GM12878 (cell line): ENCODE measurements at regions not wholly inside any gene's neighbourhood (a gene's known extent, or its start where the extent isn't known, plus 50 kb on each side); places are given as distances from the start of the nearest gene placed in this dataset.

Experiments
- ATAC-seq: fragments of 200-7000 bp; cut with Tn5 transposase; 3 replicates; pipeline ENCODE4 v1.9.1; 2020; ENCODE audit warnings: mild to moderate bottlenecking, moderate library complexity
- BruUV-seq: library from RNA; stranded (reverse); fragments of 400-500 nt; replicated peaks from 2 replicates; lab custom pipeline; 2021; lab: Mats Ljungman, UMichigan
- CTCF ChIA-PET: fragments of 300-600 bp; sonication (Branson Sonifier 250); formaldehyde crosslinking; extraction: SDS; loops from one replicate; lab custom pipeline; 2021; ENCODE audit warnings: inconsistent platforms; lab: Yijun Ruan, JAX
- POLR2A ChIA-PET: fragments of 350-600 bp; formaldehyde crosslinking; extraction: SDS; loops from one replicate; lab custom pipeline; 2021; ENCODE audit warnings: inconsistent platforms; lab: Charles Lee
- RAD21 ChIA-PET: fragments of 300-600 bp; sonication (Branson Sonifier 250); formaldehyde crosslinking; loops from one replicate; lab custom pipeline; 2023; ENCODE audit warnings: antibody characterized with exemption; ENCODE audit not compliant: unreplicated experiment; lab: Charles Lee
- SMC1A ChIA-PET: fragments of 300-600 bp; sonication (Branson Sonifier 250); formaldehyde crosslinking; loops from one replicate; lab custom pipeline; 2023; ENCODE audit not compliant: unreplicated experiment, uncharacterized antibody; lab: Charles Lee
- DNase-seq: peaks from one replicate; pipeline ENCODE4 v3.0.0-alpha.2; 2011; ENCODE audit warnings: low read depth, low spot score
- FAIRE-seq: peaks from 3 replicates; lab custom pipeline; 2011; peaks lifted over from hg19 to GRCh38; lab: Jason Lieb, UNC
- H2AFZ ChIP-seq: 2 replicates; pipeline ENCODE4 v1.6.0; 2011; ENCODE audit warnings: low read depth, low read length, control low read depth; ENCODE audit not compliant: control insufficient read depth
- H3K27ac ChIP-seq: 2 replicates; pipeline ENCODE4 v1.5.1; 2011; ENCODE audit warnings: control low read depth; ENCODE audit not compliant: control insufficient read depth, insufficient read depth
- H3K27me3 ChIP-seq, 2 experiments: replicated peaks in 1 of 2; 2 replicates each; pipeline versions ENCODE4 v1.6.0 to v1.6.1; 2011; ENCODE audit warnings: low read length in 1 of 2; ENCODE audit not compliant: control insufficient read depth in 2 of 2, insufficient read depth in 2 of 2
- H3K36me3 ChIP-seq, 2 experiments: 2 replicates each; pipeline ENCODE4 v1.5.1; 2011; ENCODE audit warnings: low read length in 1 of 2; ENCODE audit not compliant: control insufficient read depth in 2 of 2, insufficient read depth in 2 of 2
- H3K4me1 ChIP-seq: 2 replicates; pipeline ENCODE4 v1.6.1; 2011; ENCODE audit warnings: mild to moderate bottlenecking, low read length, moderate library complexity, mixed read lengths; ENCODE audit not compliant: control insufficient read depth, insufficient read depth
- H3K4me2 ChIP-seq: 2 replicates; pipeline ENCODE4 v1.6.0; 2011; ENCODE audit warnings: control low read depth; ENCODE audit not compliant: control insufficient read depth, insufficient read depth
- H3K4me3 ChIP-seq: fragments of 200-600 bp; sonication (generic); 2 replicates; pipeline ENCODE4 v1.5.1; 2016
- H3K79me2 ChIP-seq: 2 replicates; pipeline ENCODE4 v1.6.0; 2011; ENCODE audit warnings: low read length; ENCODE audit not compliant: control insufficient read depth, insufficient read depth
- H3K9ac ChIP-seq: 2 replicates; pipeline ENCODE4 v1.8.0; 2011; ENCODE audit warnings: low read length, control low read depth, mixed read lengths; ENCODE audit not compliant: control insufficient read depth, insufficient read depth
- H3K9me3 ChIP-seq: replicated peaks from 3 replicates; pipeline ENCODE4 v1.5.1; 2011; ENCODE audit warnings: mild to moderate bottlenecking, low read length; ENCODE audit not compliant: control insufficient read depth, insufficient read depth
- H4K20me1 ChIP-seq: 2 replicates; pipeline ENCODE4 v1.6.0; 2011; ENCODE audit not compliant: control insufficient read depth, insufficient read depth
- BCL3 ChIP-seq: IDR thresholded peaks from 2 replicates; pipeline ENCODE4 v1.6.1; 2011; ENCODE audit warnings: borderline replicate concordance, low read depth, mild to moderate bottlenecking, moderate library complexity, low read length; ENCODE audit not compliant: insufficient read depth, poor library complexity, severe bottlenecking
- BHLHE40 ChIP-seq, 2 experiments: fragments of 450-650 bp in 1 of 2; IDR thresholded peaks; 2 replicates each; pipeline ENCODE4 v1.6.1; 2011 to 2017; ENCODE audit warnings: low read depth in 2 of 2, borderline replicate concordance in 1 of 2, improper control_type of control experiment in 1 of 2, low read length in 1 of 2, mild to moderate bottlenecking in 1 of 2
- CBX3 ChIP-seq: fragments of 200-600 bp; sonication (generic); IDR thresholded peaks from 2 replicates; pipeline ENCODE4 v1.6.1; 2016; ENCODE audit warnings: low read depth, borderline replicate concordance
- E2F8 ChIP-seq: fragments of 450-650 bp; IDR thresholded peaks from 2 replicates; pipeline ENCODE4 v1.6.1; 2018; ENCODE audit warnings: mild to moderate bottlenecking, low read depth, moderate library complexity; ENCODE audit not compliant: partially characterized antibody
- FOS ChIP-seq: IDR thresholded peaks from 3 replicates; pipeline ENCODE4 v1.6.1; 2011; ENCODE audit warnings: borderline replicate concordance; ENCODE audit not compliant: insufficient read length; ENCODE audit errors: extremely low read depth
- HDAC6 ChIP-seq: fragments of 200-600 bp; sonication (generic); IDR thresholded peaks from one replicate; pipeline ENCODE4 v1.8.0; 2017; ENCODE audit warnings: antibody characterized with exemption; ENCODE audit not compliant: unreplicated experiment
- IRF4 ChIP-seq: IDR thresholded peaks from 2 replicates; pipeline ENCODE4 v1.6.1; 2011; ENCODE audit warnings: low read depth, low read length
- KAT2A ChIP-seq: conservative IDR thresholded peaks from 2 replicates; pipeline ENCODE4 v1.6.1; 2011; ENCODE audit warnings: low read depth, low read length; ENCODE audit not compliant: control insufficient read depth
- MEF2B ChIP-seq: fragments of 450-650 bp; IDR thresholded peaks from 2 replicates; pipeline ENCODE4 v1.6.1; 2018; ENCODE audit warnings: mild to moderate bottlenecking, moderate library complexity; ENCODE audit not compliant: partially characterized antibody, poor library complexity, severe bottlenecking
- NKRF ChIP-seq: fragments of 450-650 bp; conservative IDR thresholded peaks from 2 replicates; pipeline ENCODE4 v1.6.1; 2017; ENCODE audit warnings: mild to moderate bottlenecking, moderate library complexity
- SP1 ChIP-seq: IDR thresholded peaks from one replicate; pipeline ENCODE4 v1.6.1; 2011; ENCODE audit warnings: low read depth, low read length
- ZBED1 ChIP-seq: IDR thresholded peaks from 2 replicates; pipeline ENCODE4 v1.6.1; 2016; ENCODE audit warnings: borderline replicate concordance
- ZNF207 ChIP-seq: fragments of 450-650 bp; IDR thresholded peaks from 2 replicates; pipeline ENCODE4 v1.6.1; 2014; ENCODE audit warnings: antibody characterized with exemption, mild to moderate bottlenecking, borderline replicate concordance
- ZNF24 ChIP-seq: fragments of 450-650 bp; IDR thresholded peaks from 2 replicates; pipeline ENCODE4 v1.6.1; 2017; ENCODE audit warnings: antibody characterized with exemption, mild to moderate bottlenecking
- WGBS: methylation state at CpG from one replicate; pipeline ENCODE4 v1.1.6; 2016; ENCODE audit warnings: low lambda C conversion rate; ENCODE audit not compliant: insufficient replicate concordance, insufficient coverage; ENCODE audit errors: missing lambda C conversion rate; 5-methylcytosine and 5-hydroxymethylcytosine counted together
- in situ Hi-C: fragments of 300-500 bp; cut with MboI; formaldehyde crosslinking; loops from 9 replicates; pipeline ENCODE4 v1.14.3; 2018; ENCODE audit warnings: mixed read lengths
- intact Hi-C: fragments of 100-400 bp; cut with micrococcal nuclease; formaldehyde crosslinking; loops from one replicate; pipeline ENCODE4 v1.14.2; 2022; ENCODE audit not compliant: unreplicated experiment

GRCh38 chr12:78628491-78629100 lies 236.0 kb upstream of the SYT1 start (continued):
- no peak for TF ChIP-seq BCL3

DNA sequence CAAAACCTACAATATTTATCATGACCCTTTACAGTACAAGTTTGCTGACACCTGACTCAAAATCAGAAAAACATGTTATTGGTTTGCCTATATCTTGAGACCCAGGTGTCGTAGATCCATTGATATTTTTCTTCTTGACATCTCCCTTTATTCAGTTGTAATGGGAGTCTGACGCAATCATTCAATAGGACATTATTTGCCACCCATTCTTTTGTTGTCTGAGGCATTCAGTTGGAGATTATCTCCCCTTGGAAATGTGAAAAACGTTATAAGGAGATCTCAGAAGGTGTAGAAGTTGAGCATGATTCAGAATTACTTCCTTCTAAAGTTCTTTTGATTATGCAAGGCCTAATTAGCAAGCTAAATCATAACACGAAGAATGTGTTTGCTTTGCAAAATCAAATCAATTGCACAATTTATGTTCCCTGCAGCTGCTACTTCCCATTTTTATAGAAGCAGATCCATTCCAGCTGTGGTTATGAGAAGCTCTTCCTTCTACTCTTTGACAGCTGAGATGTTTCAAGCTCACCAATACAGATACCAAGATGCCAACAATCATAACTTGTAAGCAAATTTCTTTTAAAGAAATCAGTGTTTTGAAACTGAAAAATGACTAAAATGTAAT lies 228.2 kb upstream of the SYT1 start:
- Histone ChIP-seq H3K27me3 (no peaks in the 10 kb centered on the region), H3K4me3 (no peak overlapping the region), H3K4me2 (no peak overlapping the region), H3K79me2 (no peaks in the 10 kb centered on the region), H3K9me3 (no peaks in the 10 kb centered on the region), H2AFZ (no peak overlapping the region), H4K20me1 (no peaks in the 10 kb centered on the region), H3K9ac (no peak overlapping the region), H3K4me1 (no peaks in the 10 kb centered on the region), H3K27ac (no peak overlapping the region), H3K36me3 (no peaks in the 10 kb centered on the region)
- no peak for ATAC-seq
- intact Hi-C loops, result no loop called here
- SMC1A ChIA-PET, result interaction anchor here (0.8 kb wide), 1 partner anchor 13 kb away, joined by 3 read pairs; no protein-coding TSS in a partner anchor
- DNase-seq, result no peak
- POLR2A ChIA-PET, result no interaction called here
- WGBS, result 0% methylated on average over 4 of the region's 4 CpGs
- in situ Hi-C loops, result no loop called here
- CTCF ChIA-PET, result no interaction called here
- BruUV-seq, result no TSS peak
- FAIRE-seq, result no peak
- RAD21 ChIA-PET, result no interaction called here
- TF ChIP-seq BHLHE40 (IDR thresholded peaks at IDR 0.05; ENCODE audit: borderline replicate concordance in 1 of 2, low read depth in 2 of 2, low read length in 1 of 2) (no peak), ZNF207 (no peak), CBX3 (no peak), E2F8 (no peak), KAT2A (no peak), FOS (no peak), ZNF24 (no peak), HDAC6 (no peak), NKRF (no peak), MEF2B (no peak), ZBED1 (no peak), SP1 (no peak), IRF4 (no peak)
